WI38 (cell line): ENCODE measurements at regions not wholly inside any gene's neighbourhood (a gene's known extent, or its start where the extent isn't known, plus 50 kb on each side); places are given as distances from the start of the nearest gene placed in this dataset.

Experiments
- H3K4me3 ChIP-seq: 2 replicates; pipeline ENCODE4 v1.5.1; 2011; ENCODE audit warnings: low read depth, mild to moderate bottlenecking, control low read depth, low read length
- TF ChIP-seq, protein P1 (sequence below): IDR thresholded peaks from 2 replicates; pipeline ENCODE4 v1.5.1; 2012; ENCODE audit warnings: low read depth, mild to moderate bottlenecking, control low read depth, low read length

DNA sequence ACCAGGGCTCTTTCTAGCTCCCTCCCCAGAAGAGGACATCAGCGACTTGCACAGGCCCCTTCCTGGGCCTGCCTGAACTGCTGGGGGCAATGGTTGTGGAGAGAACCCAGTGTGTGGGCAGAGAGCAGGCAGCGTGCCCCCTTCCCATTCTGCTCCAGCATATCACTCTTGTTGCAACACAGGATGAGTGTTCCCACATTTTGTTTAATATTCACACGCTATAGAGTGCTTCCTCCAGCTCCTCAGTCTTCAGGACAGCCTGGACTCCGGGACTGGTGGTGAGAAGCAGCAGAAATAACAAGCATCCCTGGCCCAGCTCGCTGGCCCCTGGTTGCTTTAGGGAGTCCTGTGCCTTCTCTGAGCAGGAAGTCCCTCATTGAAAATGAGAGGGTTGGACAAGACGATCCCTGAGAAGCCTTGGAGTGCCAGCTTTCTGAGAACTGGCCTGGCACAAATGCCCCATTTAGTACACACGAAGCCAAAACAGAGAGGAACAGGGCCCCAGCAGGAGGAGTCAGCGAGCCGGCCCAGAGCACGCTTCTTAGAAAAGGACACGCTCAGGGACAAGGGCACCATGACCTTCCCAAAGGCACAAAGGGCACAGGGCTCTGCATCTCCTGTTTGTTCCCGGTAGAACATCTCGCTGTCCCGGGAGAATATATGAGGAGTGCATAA lies 84.2 kb upstream of the FOXC1 start:
- no peak overlapping the region for H3K4me3 ChIP-seq
- TF ChIP-seq, protein P1, sequence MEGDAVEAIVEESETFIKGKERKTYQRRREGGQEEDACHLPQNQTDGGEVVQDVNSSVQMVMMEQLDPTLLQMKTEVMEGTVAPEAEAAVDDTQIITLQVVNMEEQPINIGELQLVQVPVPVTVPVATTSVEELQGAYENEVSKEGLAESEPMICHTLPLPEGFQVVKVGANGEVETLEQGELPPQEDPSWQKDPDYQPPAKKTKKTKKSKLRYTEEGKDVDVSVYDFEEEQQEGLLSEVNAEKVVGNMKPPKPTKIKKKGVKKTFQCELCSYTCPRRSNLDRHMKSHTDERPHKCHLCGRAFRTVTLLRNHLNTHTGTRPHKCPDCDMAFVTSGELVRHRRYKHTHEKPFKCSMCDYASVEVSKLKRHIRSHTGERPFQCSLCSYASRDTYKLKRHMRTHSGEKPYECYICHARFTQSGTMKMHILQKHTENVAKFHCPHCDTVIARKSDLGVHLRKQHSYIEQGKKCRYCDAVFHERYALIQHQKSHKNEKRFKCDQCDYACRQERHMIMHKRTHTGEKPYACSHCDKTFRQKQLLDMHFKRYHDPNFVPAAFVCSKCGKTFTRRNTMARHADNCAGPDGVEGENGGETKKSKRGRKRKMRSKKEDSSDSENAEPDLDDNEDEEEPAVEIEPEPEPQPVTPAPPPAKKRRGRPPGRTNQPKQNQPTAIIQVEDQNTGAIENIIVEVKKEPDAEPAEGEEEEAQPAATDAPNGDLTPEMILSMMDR = no peak

DNA sequence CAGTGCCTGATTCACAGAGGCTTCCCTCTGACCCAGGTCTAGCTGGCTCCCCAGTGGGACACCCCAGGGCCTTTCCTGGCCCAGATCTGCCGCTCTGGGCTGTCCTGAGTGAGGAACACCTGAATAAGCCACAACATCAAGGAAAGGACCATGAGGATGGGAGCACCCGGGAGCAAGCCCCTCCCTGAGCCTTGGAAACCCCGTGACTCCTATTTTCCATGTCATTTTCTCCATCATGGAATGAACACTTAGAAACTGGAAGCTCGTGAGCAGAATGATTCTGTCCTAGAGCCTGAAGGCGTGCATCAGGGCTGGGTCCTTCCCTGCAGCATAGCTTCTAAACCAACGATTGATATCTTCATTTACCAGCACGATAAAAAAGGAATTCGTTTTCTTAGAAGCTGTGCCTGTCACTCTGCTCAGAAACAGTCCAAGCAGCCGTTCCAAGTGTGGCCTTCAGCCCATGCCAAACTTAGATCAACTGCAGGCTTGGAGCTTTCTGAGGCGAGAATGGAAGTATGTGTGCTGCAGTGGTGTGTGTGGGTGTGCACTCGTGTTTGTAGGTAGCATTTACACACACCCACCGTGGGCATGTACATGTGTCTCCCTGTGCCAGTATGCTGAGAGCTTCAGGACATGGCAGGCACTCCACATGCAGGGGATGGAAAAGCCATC lies 83.2 kb upstream of the FOXC1 start:
- TF ChIP-seq, protein P1 = no peak
- no peak overlapping the region for H3K4me3 ChIP-seq

DNA sequence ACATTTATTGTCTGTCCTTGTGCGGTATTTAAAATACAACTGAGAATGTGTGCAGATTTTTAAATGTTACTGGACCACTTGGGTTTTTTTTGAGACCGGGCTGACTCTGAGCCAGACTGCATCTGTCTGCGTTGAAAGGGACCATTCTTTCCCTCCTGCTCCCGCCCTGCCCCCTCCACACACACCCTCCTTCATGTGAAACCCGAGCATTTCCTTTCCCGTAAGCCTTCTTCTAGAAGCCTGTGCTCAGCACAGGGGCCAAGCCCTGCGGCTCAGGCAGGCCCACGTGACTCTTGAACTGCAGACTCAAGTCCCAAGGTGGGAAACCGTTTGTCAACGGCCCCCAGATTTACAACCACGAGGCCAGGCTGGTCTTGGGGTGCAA lies 82.7 kb upstream of the FOXC1 start:
- H3K4me3 ChIP-seq = no peak overlapping the region
- TF ChIP-seq, protein P1 = no peak

DNA sequence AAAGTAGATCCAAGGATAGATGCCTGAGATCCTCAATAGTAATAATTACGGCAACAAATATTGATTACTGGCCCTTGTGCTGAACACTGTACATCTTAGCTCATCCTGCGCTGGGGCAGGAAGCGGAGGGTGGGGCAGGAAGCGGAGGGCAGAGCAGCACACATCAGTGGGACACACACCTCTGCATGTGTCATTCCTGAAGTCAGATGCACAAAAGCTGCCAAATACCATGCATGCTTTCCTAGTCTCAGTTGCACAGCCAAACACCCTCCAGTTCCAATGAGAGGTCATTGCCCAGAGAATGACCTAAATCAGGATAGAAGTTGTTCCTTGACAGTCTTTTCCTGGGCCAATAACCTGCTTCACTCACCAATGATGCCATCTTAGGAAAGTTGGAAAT lies 74.4 kb upstream of the FOXC1 start:
- TF ChIP-seq, protein P1 = no peak
- H3K4me3 ChIP-seq = no peak overlapping the region

DNA sequence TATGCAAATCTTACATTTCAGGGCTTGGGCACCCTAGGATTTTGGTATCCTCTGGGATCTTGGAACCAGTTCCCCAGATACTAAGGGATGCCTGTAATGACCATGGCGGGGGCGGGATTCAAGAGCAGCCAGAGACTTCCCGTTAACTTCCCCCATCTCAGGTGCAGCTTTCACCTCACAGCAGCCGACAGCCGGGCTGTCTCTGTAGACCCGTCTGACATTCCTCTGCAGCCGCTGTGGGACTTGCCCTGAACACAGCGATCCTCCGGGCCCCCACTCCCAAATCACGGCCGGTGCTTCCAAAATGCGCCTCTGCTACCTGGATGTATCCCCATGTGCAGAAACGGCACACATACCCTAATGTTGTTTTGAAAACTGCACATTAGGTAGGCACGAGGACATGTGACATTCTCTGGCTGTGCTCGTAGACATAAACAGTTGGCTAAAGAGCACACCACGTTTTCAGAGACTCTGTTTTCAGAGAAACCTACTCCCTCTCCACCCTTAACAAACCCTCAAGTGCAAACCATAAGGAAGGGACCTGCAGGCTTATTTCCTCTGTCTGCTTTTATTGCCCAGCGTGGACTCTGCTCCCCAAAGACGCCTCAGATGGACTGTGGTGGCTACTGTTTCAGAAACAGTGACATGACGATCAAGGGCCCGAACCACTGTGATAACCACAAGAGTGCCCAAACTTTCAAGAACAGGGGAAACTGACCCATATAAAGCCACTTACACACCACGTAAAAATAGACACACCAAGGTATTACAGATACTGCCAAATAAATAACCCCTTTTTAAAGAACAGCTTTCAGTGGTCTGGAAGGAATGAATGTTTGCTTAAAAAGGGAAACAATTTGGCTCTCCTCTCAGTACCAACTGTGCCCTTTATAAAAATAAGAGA lies 72.9 kb upstream of the FOXC1 start:
- TF ChIP-seq, protein P1 = no peak

DNA sequence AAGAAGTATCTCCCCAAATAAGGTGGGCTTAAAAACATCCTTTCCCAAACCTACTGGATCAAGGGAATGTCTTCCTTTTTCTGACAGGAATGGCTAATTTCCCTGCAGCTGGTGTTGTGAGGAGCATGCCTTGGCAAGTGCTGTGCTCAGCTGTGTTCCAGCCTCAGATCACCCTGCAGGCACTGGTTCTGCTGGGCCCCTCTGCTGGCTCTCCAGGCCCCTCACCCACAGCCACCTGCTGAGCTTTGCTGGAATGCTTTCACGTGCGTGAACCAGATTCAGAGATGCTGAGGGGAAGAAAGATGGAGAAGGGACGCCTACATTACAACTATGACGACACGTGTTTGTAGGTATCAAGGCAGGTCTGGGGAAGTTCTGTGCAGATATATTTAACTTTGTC lies 71.3 kb upstream of the FOXC1 start:
- H3K4me3 ChIP-seq = no peak overlapping the region
- TF ChIP-seq, protein P1 = no peak

More for the DNA sequence above, 72.9 kb upstream of the FOXC1 start:
- H3K4me3 ChIP-seq = no peak overlapping the region
